HepG2 (cell line): ENCODE measurements at regions not wholly inside any gene's neighbourhood (a gene's known extent, or its start where the extent isn't known, plus 50 kb on each side); places are given as distances from the start of the nearest gene placed in this dataset.

Experiments used
- ATAC-seq: fragments of 200-7000 bp; cut with Tn5 transposase; 3 replicates; pipeline ENCODE4 v1.9.1; 2020; ENCODE audit warnings: mild to moderate bottlenecking, moderate library complexity
- BruUV-seq: library from RNA; stranded (reverse); fragments of 400-500 nt; replicated peaks from 2 replicates; lab custom pipeline; 2021; lab: Mats Ljungman, UMichigan
- CTCF ChIA-PET: fragments of 300-600 bp; formaldehyde crosslinking; extraction: SDS; loops from one replicate; lab custom pipeline; 2021; ENCODE audit warnings: low total read pairs, inconsistent platforms, low intra/inter-chr PET ratio; lab: Yijun Ruan, JAX
- POLR2A ChIA-PET: fragments of 350-600 bp; sonication (Branson Sonifier 250); formaldehyde crosslinking; loops from one replicate; lab custom pipeline; 2020; ENCODE audit warnings: antibody characterized with exemption, inconsistent platforms; lab: Yijun Ruan, JAX
- DNase-seq: peaks from one replicate; pipeline ENCODE4 v3.0.0-alpha.2; 2015; ENCODE audit warnings: low spot score
- FAIRE-seq: peaks from 3 replicates; lab custom pipeline; 2011; peaks lifted over from hg19 to GRCh38; lab: Jason Lieb, UNC
- H2AFZ ChIP-seq: one replicate; pipeline ENCODE4 v1.6.1; 2011; ENCODE audit warnings: low read length, inconsistent platforms
- H3K27ac ChIP-seq: fragments of 300-600 bp; 3 replicates; pipeline ENCODE4 v1.8.0; 2011; ENCODE audit warnings: mixed run types, mild to moderate bottlenecking, mixed read lengths, low read length, inconsistent platforms; ENCODE audit not compliant: insufficient read depth; ENCODE audit errors: extremely low read length
- H3K27me3 ChIP-seq, 2 experiments: fragments of 200-600 bp in 1 of 2; 2 replicates in 1 of 2; 3 replicates in 1 of 2; pipeline versions ENCODE4 v1.6.0 to v1.8.0; 2011; ENCODE audit warnings: low read length in 2 of 2, mild to moderate bottlenecking in 2 of 2, moderate library complexity in 2 of 2, inconsistent platforms in 1 of 2; ENCODE audit not compliant: insufficient read depth in 2 of 2, control insufficient read depth in 1 of 2
- H3K36me3 ChIP-seq, 2 experiments: fragments of 200-600 bp in 1 of 2; replicated peaks in 1 of 2; 2 replicates in 1 of 2; 3 replicates in 1 of 2; pipeline versions ENCODE4 v1.5.1 to v1.8.0; 2011; ENCODE audit warnings: low read length in 2 of 2, inconsistent platforms in 1 of 2; ENCODE audit not compliant: insufficient read depth in 2 of 2, control insufficient read depth in 1 of 2
- H3K4me1 ChIP-seq: 2 replicates; pipeline ENCODE4 v1.5.1; 2012; ENCODE audit warnings: low read length, inconsistent platforms; ENCODE audit not compliant: insufficient read depth
- H3K4me2 ChIP-seq: 2 replicates; pipeline ENCODE4 v1.6.0; 2011; ENCODE audit warnings: low read depth, low read length, inconsistent platforms
- H3K4me3 ChIP-seq, 3 experiments: fragments of 200-600 bp in 1 of 3; sonication (generic), shearing (Covaris generic) in 1 of 3; replicated peaks in 1 of 3; 2 replicates each; pipeline ENCODE4 v1.5.1; 2011 to 2016; ENCODE audit warnings: low read length in 3 of 3, inconsistent platforms in 2 of 3, low read depth in 2 of 3, mild to moderate bottlenecking in 2 of 3, control low read depth in 1 of 3, mixed read lengths in 1 of 3; ENCODE audit not compliant: insufficient read depth in 1 of 3
- H3K79me2 ChIP-seq: one replicate; pipeline ENCODE4 v1.6.1; 2011; ENCODE audit warnings: low read length, inconsistent platforms; ENCODE audit not compliant: insufficient read depth
- H3K9ac ChIP-seq: 2 replicates; pipeline ENCODE4 v1.6.0; 2011; ENCODE audit warnings: mild to moderate bottlenecking, low read depth, low read length, inconsistent platforms; ENCODE audit not compliant: insufficient read depth
- H3K9me3 ChIP-seq: 2 replicates; pipeline ENCODE4 v1.5.1; 2012; ENCODE audit warnings: mild to moderate bottlenecking, low read length
- H4K20me1 ChIP-seq: 2 replicates; pipeline ENCODE4 v1.6.0; 2011; ENCODE audit warnings: inconsistent platforms, mild to moderate bottlenecking, low read length, moderate library complexity; ENCODE audit not compliant: insufficient read depth
- ARNT ChIP-seq: fragments of 450-650 bp; IDR thresholded peaks from 2 replicates; pipeline ENCODE4 v1.6.1; 2017
- PAWR ChIP-seq: sonication (generic); formaldehyde crosslinking; IDR thresholded peaks from 2 replicates; pipeline ENCODE4 v1.4.0; 2020; ENCODE audit warnings: missing genetic modification reagents, mild to moderate bottlenecking, borderline replicate concordance
- RXRB ChIP-seq: IDR thresholded peaks from 2 replicates; pipeline ENCODE4 v1.6.1; 2016; ENCODE audit warnings: borderline replicate concordance, missing genetic modification reagents, missing compliant biosample characterization
- ZNF10 ChIP-seq: sonication (generic); formaldehyde crosslinking; IDR thresholded peaks from 2 replicates; pipeline ENCODE4 v1.4.0; 2020; ENCODE audit warnings: mild to moderate bottlenecking, low read depth, missing genetic modification reagents, borderline replicate concordance
- ZNF160 ChIP-seq: sonication (generic); formaldehyde crosslinking; IDR thresholded peaks from 2 replicates; pipeline ENCODE4 v1.8.0; 2022; ENCODE audit warnings: mild to moderate bottlenecking, inconsistent platforms, missing genetic modification reagents
- WGBS: methylation state at CpG from one replicate; pipeline ENCODE4 v1.1.6; 2017; ENCODE audit warnings: low lambda C conversion rate; 5-methylcytosine and 5-hydroxymethylcytosine counted together
- in situ Hi-C: cut with HindIII; loops from 2 replicates; pipeline ENCODE4 v1.10.0; 2017; ENCODE audit warnings: low pct_unique_long_range_greater_than_20kb; ENCODE audit not compliant: extremely low pct_ligation_motif_present
- intact Hi-C: fragments of 100-400 bp; cut with micrococcal nuclease; formaldehyde crosslinking; loops from one replicate; pipeline ENCODE4 v1.10.0; 2022; ENCODE audit not compliant: unreplicated experiment
- TF ChIP-seq, protein P1 (sequence below): sonication (generic); formaldehyde crosslinking; IDR thresholded peaks from 2 replicates; pipeline ENCODE4 v1.5.1; 2020; ENCODE audit warnings: missing genetic modification reagents, mild to moderate bottlenecking, borderline replicate concordance
- TF ChIP-seq, protein P2 (sequence below): sonication (generic); formaldehyde crosslinking; IDR thresholded peaks from 2 replicates; pipeline ENCODE4 v1.8.0; 2022; ENCODE audit warnings: low read depth, missing genetic modification reagents
- TF ChIP-seq, protein P3 (sequence below): sonication (generic); formaldehyde crosslinking; conservative IDR thresholded peaks from 2 replicates; pipeline ENCODE4 v1.8.0; 2022; ENCODE audit warnings: missing genetic modification reagents
- TF ChIP-seq, protein P4 (sequence below): sonication (generic); formaldehyde crosslinking; IDR thresholded peaks from 2 replicates; pipeline ENCODE4 v1.9.0; 2022; ENCODE audit warnings: low read depth, missing genetic modification reagents
- TF ChIP-seq, protein P5 (sequence below): sonication (generic); formaldehyde crosslinking; IDR thresholded peaks from 2 replicates; pipeline ENCODE4 v1.8.0; 2022; ENCODE audit warnings: mild to moderate bottlenecking, missing genetic modification reagents, borderline replicate concordance

DNA sequence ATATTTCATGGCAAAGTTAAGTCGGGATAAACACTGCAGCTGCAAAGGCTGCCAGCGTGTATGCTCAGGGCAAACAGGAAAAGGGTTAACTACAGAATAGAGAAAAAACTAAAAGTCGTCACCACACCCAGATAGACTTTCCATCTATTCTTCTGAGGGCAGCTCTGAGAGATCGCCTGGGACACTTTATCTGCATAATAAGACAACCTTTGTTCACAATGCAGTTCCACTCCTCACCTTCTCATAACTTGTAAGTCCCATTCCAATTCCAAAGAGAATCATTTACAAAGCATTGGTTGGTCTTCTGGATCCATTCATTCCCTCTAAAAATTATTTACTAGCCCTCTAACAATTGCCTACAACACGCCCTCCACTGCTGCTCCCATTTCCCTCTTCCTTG lies 437.4 kb downstream of the RND3 start:
- H3K4me3 ChIP-seq = no peak overlapping the region
- no peak overlapping the region for H2AFZ ChIP-seq
- in situ Hi-C loops (no loop called here), intact Hi-C loops (no loop called here)
- no peak for FAIRE-seq
- no peak for DNase-seq
- H3K4me1 ChIP-seq = no peaks in the 10 kb centered on the region
- H3K36me3 ChIP-seq = no peaks in the 10 kb centered on the region
- CTCF ChIA-PET = no interaction called here
- ATAC-seq = no peak
- no peak overlapping the region for H3K9ac ChIP-seq
- no peak overlapping the region for H3K4me2 ChIP-seq
- TF ChIP-seq, protein P1, sequence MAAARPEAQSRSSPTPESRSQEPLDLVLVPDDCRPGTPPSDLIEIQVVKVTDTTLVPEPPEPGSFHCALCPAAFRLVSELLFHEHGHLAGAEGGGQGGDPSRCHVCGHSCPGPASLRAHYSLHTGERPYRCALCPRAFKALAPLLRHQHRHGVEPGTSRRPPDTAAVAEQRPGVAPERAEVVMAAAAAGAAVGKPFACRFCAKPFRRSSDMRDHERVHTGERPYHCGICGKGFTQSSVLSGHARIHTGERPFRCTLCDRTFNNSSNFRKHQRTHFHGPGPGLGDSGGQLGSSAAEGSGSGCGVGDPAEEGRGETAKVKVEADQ (CRISPR knock-in tag) = no peak
- TF ChIP-seq, protein P2, sequence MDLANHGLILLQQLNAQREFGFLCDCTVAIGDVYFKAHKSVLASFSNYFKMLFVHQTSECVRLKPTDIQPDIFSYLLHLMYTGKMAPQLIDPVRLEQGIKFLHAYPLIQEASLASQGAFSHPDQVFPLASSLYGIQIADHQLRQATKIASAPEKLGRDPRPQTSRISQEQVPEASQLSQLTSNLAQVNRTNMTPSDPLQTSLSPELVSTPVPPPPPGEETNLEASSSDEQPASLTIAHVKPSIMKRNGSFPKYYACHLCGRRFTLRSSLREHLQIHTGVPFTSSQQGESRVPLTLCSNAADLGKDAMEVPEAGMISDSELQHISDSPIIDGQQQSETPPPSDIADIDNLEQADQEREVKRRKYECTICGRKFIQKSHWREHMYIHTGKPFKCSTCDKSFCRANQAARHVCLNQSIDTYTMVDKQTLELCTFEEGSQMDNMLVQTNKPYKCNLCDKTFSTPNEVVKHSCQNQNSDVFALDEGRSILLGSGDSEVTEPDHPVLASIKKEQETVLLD (CRISPR knock-in tag) = no peak
- TF ChIP-seq ARNT = no peak
- H3K27ac ChIP-seq = no peak overlapping the region
- BruUV-seq = no TSS peak
- no peaks in the 10 kb centered on the region for H4K20me1 ChIP-seq
- WGBS = 4% methylated on average over 5 of the region's 5 CpGs
- H3K9me3 ChIP-seq = no peaks in the 10 kb centered on the region
- H3K79me2 ChIP-seq = no peaks in the 10 kb centered on the region
- H3K27me3 ChIP-seq = no peaks in the 10 kb centered on the region
- POLR2A ChIA-PET = no interaction called here

DNA sequence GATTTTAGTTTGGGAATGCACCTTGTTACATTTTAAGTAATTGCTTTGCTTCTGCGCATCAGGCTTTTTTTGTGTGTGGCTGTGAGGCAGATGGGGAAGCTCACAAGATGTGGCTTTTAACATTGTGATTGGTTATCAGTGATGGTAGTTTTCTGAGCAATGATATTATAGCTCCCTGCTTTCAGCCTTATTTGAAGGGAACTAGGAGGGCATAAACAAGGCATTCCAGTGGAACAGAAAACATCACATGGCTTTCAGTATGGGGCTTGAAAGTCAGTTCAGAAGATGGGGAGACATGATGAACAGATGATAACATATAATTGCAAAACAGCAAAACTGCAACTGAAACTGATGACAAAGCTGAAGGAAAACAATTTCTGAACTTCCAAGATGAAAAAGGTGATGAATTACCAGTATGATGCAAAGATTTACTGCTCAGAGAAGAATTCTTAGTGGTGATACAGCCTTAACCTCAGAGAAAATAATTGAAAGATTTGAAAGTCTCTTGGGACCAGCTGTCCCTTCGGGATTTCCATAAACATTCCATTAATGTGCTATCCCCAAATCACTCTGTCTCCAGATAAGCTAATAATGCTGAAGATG lies 439.7 kb downstream of the RND3 start:
- intact Hi-C loops = no loop called here
- Histone ChIP-seq H2AFZ (no peak overlapping the region), H3K4me2 (no peak overlapping the region), H3K79me2 (no peaks in the 10 kb centered on the region), H3K9me3 (no peaks in the 10 kb centered on the region), H4K20me1 (no peaks in the 10 kb centered on the region), H3K4me1 (no peaks in the 10 kb centered on the region), H3K27me3 (no peaks in the 10 kb centered on the region), H3K27ac (no peak overlapping the region), H3K36me3 (no peaks in the 10 kb centered on the region), H3K4me3 (no peak overlapping the region), H3K9ac (no peak overlapping the region)
- in situ Hi-C loops = no loop called here
- FAIRE-seq = no peak
- DNase-seq = no peak
- no peak for ATAC-seq
- ChIA-PET CTCF (no interaction called here), POLR2A (no interaction called here)
- no TSS peak for BruUV-seq
- 47% methylated on average over 2 of the region's 2 CpGs for WGBS
- TF ChIP-seq, protein P3, sequence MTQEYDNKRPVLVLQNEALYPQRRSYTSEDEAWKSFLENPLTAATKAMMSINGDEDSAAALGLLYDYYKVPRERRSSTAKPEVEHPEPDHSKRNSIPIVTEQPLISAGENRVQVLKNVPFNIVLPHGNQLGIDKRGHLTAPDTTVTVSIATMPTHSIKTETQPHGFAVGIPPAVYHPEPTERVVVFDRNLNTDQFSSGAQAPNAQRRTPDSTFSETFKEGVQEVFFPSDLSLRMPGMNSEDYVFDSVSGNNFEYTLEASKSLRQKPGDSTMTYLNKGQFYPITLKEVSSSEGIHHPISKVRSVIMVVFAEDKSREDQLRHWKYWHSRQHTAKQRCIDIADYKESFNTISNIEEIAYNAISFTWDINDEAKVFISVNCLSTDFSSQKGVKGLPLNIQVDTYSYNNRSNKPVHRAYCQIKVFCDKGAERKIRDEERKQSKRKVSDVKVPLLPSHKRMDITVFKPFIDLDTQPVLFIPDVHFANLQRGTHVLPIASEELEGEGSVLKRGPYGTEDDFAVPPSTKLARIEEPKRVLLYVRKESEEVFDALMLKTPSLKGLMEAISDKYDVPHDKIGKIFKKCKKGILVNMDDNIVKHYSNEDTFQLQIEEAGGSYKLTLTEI (CRISPR knock-in tag) = no peak
- TF ChIP-seq ZNF160 (no peak), PAWR (CRISPR knock-in tag) (no peak), RXRB (no peak), ZNF10 (CRISPR knock-in tag) (no peak)
- TF ChIP-seq, protein P4, sequence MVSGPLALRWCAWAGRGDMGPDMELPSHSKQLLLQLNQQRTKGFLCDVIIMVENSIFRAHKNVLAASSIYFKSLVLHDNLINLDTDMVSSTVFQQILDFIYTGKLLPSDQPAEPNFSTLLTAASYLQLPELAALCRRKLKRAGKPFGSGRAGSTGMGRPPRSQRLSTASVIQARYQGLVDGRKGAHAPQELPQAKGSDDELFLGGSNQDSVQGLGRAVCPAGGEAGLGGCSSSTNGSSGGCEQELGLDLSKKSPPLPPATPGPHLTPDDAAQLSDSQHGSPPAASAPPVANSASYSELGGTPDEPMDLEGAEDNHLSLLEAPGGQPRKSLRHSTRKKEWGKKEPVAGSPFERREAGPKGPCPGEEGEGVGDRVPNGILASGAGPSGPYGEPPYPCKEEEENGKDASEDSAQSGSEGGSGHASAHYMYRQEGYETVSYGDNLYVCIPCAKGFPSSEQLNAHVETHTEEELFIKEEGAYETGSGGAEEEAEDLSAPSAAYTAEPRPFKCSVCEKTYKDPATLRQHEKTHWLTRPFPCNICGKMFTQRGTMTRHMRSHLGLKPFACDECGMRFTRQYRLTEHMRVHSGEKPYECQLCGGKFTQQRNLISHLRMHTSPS (CRISPR knock-in tag) = no peak
- TF ChIP-seq, protein P5, sequence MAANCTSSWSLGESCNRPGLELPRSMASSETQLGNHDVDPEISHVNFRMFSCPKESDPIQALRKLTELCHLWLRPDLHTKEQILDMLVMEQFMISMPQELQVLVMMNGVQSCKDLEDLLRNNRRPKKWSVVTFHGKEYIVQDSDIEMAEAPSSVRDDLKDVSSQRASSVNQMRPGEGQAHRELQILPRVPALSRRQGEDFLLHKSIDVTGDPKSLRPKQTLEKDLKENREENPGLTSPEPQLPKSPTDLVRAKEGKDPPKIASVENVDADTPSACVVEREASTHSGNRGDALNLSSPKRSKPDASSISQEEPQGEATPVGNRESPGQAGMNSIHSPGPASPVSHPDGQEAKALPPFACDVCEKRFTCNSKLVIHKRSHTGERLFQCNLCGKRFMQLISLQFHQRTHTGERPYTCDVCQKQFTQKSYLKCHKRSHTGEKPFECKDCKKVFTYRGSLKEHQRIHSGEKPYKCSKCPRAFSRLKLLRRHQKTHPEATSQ (CRISPR knock-in tag) = no peak
